ENCODE measurements at regions not wholly inside any gene's neighbourhood (a gene's known extent, or its start where the extent isn't known, plus 50 kb on each side); places are given as distances from the start of the nearest gene placed in this dataset.

- no peak for DNase-seq (ENCODE audit: low read depth in 1 of 2, low spot score in 1 of 2)
Measured at GRCh38 chr14:41409806-41410205, 196.9 kb upstream of the LRFN5 start.

GRCh38 chr14:41404126-41404525, 202.6 kb upstream of the LRFN5 start:
- no peak for DNase-seq (ENCODE audit: low read depth in 1 of 2, low spot score in 1 of 2)

GRCh38 chr14:41403360-41403759, 203.3 kb upstream of the LRFN5 start:
- no peak for DNase-seq (ENCODE audit: low read depth in 1 of 2, low spot score in 1 of 2)

GRCh38 chr14:41397926-41398325, 208.8 kb upstream of the LRFN5 start:
- DNase-seq (ENCODE audit: low read depth in 1 of 2, low spot score in 1 of 2): no peak

DNA sequence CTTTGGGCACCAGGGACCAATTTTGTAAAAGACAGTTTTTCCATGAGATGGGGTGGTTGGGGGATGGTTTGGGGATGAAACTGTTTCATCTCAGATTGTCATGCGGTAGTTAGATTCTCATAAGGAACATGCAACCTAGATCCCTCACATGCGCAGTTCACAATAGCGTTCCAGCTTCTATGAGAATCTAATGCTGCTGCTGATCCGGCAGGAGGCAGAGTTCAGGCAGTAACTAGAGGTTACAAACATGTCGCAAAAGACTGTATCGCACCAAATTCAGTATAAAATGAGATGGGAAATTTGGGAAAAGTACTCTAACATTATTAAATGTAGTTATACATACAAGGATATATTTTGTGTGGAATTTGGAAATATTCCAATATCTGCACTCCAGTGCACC, 213.2 kb upstream of the LRFN5 start:
- no peak for DNase-seq (ENCODE audit: low read depth in 1 of 2, low spot score in 1 of 2)

- DNase-seq (ENCODE audit: low read depth in 1 of 2, low spot score in 1 of 2): no peak
Measured at GRCh38 chr14:41392226-41392625, 214.4 kb upstream of the LRFN5 start.

DNA sequence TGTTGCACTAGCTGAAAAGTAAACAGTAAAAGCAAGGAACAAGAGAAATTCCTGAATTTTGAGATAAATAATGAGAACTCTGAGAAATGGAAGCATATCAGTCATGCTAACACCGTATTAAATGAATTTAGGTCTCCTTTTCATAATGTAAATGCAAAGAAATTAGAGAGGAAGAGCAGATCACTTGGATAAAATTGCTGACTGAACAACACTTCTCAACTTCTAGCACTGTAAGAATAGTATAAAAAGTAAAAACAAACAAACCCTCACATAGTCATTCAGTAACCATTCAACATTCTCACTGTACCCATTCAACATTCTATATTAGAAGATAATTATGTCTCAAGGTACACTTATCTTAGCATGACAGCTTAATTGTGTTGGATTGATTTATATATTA, 217.3 kb upstream of the LRFN5 start:
- DNase-seq (ENCODE audit: low read depth in 1 of 2, low spot score in 1 of 2): no peak

DNA sequence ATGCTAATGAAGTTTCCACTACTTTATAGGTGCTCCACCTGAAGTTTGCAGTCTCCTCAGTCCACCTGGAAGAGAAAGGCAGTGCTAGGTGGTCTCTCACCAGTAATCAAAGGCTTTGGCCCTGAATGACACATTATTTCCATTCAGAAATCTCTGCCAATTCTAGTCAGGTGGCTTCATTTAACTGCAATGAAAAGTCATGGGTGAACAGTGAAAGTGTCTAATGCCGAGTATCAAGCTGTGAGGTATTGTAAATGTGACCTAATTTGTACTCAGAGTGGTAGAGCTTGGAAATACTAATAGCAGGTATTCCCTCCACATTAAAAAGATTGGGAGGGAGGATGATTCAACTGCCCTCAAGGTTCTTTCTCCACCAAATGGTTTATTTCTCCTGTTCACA, 220.9 kb upstream of the LRFN5 start:
- DNase-seq (ENCODE audit: low read depth in 1 of 2, low spot score in 1 of 2): no peak

DNA sequence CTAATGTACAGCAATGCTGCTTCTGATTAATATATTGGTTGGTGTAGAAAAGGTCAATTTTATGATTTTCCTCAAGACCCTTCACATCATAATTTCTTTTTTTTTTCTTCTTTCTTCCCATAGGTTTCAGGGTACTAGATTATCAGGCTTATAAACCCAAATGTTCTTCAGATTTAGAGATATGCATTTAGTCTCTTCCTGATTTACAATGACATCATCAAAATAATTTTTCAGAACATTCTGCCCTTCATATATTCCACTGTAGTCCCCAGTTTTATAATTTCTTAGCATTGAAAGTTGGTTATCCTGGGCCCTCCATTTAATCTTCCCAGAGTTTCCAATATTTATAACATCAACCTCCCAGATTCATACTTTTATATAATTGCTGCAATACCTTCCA, 226.7 kb upstream of the LRFN5 start:
- DNase-seq (ENCODE audit: low read depth in 1 of 2, low spot score in 1 of 2): no peak

GRCh38 chr14:41378526-41378925, 228.2 kb upstream of the LRFN5 start:
- no peak for DNase-seq (ENCODE audit: low read depth in 1 of 2, low spot score in 1 of 2)

DNA sequence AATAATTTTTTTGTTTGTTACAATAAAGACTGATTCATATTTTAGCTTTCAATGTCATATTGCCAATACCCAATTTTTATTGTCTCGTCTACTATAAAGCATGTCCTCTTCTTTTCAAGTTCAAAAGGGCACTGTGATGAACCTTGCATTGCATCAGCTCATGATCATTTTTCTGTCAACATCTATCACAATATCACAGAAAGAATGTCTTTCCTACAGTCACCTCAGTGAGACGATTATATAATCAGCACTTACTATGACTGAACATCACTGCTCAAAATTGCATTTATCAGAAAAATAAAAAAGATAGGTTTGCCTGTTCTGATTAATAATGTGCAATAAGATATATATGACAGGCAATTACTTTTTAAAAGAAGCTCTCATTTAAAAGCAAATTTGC, 228.7 kb upstream of the LRFN5 start:
- DNase-seq (ENCODE audit: low read depth in 1 of 2, low spot score in 1 of 2): no peak

DNA sequence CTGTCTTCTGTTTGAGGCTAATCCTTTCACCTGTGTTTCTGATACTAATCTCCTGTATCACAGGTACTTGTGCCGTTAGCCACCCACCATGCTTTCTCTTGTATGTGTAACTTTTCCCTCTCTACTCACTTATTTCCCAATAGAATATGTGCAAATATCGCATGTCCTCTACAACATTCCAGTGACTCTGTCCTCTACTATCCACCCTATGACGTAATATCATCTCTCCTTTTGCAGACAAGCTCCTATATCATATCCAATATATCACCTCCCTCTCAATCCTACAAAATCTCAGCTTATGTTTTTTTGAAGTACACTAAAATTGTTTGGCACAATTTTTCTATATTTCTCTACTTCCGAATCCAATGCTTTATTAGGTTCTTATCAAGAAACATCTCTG, 232.6 kb upstream of the LRFN5 start:
- no peak for DNase-seq (ENCODE audit: low read depth in 1 of 2, low spot score in 1 of 2)

- DNase-seq (ENCODE audit: low read depth in 1 of 2, low spot score in 1 of 2): no peak
Measured at GRCh38 chr14:41362139-41362538, 244.5 kb upstream of the LRFN5 start.

- DNase-seq (ENCODE audit: low read depth in 1 of 2, low spot score in 1 of 2): no peak
Measured at GRCh38 chr14:41360126-41360525, 246.6 kb upstream of the LRFN5 start.

- DNase-seq (ENCODE audit: low read depth in 1 of 2, low spot score in 1 of 2): no peak
Measured at GRCh38 chr14:41355866-41356265, 250.8 kb upstream of the LRFN5 start.

- DNase-seq (ENCODE audit: low read depth in 1 of 2, low spot score in 1 of 2): no peak
Measured at GRCh38 chr14:41350476-41350875, 256.2 kb upstream of the LRFN5 start.

- no peak for DNase-seq (ENCODE audit: low read depth in 1 of 2, low spot score in 1 of 2)
Measured at GRCh38 chr14:41349289-41349910, 257.3 kb upstream of the LRFN5 start.

DNA sequence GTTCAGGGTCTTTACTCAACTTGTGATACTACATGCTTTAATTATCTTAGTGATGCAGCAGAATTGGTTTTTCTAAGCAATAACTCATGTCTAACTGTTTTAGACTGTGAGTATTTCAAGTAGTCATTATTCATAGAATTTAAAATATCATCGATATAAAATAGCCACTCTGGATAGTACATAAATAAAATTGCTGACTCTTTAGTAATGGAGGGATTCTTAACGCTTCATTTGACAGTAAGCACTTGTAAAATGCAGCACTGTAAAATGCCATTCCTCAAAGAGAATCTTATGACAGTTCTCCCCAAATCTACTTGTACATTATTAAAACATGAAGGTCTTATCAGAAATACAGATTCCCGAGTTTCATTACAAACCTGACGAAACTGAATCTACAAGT, 262.8 kb upstream of the LRFN5 start:
- no peak for DNase-seq (ENCODE audit: low read depth in 1 of 2, low spot score in 1 of 2)

DNA sequence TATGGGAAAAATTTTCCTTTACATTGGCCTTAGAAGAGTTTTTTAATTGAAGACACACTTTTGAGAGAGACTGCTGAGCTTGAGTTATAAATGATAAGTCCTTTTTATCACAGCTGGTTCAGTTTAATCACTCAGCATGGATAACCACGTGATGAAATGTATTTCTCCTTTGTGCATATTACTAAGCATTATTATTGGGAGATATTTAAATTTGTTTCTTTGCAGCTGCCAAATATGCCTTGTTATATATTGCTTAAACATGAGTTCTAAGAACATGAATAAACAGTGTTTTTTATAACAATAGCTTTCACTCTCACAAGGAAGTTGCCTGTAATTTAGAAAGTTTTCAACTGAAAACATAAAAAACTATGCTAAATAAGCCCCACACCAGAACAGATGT, 293.5 kb upstream of the LRFN5 start:
- DNase-seq (ENCODE audit: low read depth in 1 of 2, low spot score in 1 of 2): no peak

- DNase-seq (ENCODE audit: low read depth in 1 of 2, low spot score in 1 of 2): no peak
Measured at GRCh38 chr14:41303506-41303905, 303.2 kb upstream of the LRFN5 start.

DNA sequence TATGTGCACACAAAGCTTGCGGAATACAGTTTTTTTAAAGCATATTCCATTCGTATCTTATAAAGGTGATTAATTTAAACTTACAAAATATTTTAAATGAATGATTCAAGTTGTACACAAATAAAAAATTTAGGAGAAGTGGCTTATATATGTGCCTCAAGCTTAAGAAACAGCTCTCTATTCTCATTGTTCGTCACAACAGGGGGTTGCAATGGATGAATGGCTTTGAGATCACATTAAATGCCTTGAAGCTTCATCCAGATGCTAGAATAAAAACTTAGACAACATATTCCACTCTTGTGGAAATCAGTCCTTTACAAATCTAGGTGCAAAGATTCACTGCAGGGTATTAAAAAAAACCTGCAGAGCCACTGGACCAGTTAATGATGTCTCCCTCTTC, 303.9 kb upstream of the LRFN5 start:
- no peak for DNase-seq (ENCODE audit: low read depth in 1 of 2, low spot score in 1 of 2)

- no peak for DNase-seq (ENCODE audit: low read depth in 1 of 2, low spot score in 1 of 2)
Measured at GRCh38 chr14:41299924-41300323, 306.8 kb upstream of the LRFN5 start.

DNA sequence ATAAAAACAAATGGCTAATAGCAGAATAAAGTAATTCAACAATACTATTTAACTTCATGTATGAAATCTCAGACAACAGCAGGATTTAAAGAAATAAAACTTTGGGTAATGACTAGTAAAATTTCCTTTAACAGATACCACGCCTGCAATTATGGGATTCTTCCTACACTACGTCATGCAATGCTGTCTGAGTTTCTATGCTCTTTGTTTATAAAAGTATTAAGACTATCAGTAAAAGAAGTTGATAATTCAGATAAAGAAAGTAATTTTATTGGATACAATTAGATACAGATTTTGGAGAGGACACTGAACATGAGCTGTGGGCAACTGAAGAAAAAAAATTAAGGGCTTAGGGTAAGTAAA, 308.4 kb upstream of the LRFN5 start:
- no peak for DNase-seq (ENCODE audit: low read depth in 1 of 2, low spot score in 1 of 2)

All from activated CD4-positive, alpha-beta T cell treated with anti-CD3 and anti-CD28 coated beads, Interleukin-2, amount 50 U/mL, for 24 hours (primary cell).